BLaER1 (cell line): ENCODE measurements at regions not wholly inside any gene's neighbourhood (a gene's known extent, or its start where the extent isn't known, plus 50 kb on each side); places are given as distances from the start of the nearest gene placed in this dataset.

Experiments used
- H3K27ac ChIP-seq: shearing (Covaris generic); formaldehyde crosslinking; 2 replicates; pipeline ENCODE4 v1.8.1; 2022
- H3K27me3 ChIP-seq: shearing (Covaris generic); formaldehyde crosslinking; 2 replicates; pipeline ENCODE4 v1.8.1; 2022
- H3K36me3 ChIP-seq: shearing (Covaris generic); formaldehyde crosslinking; 2 replicates; pipeline ENCODE4 v1.8.1; 2022
- H3K4me1 ChIP-seq: shearing (Covaris generic); formaldehyde crosslinking; 2 replicates; pipeline ENCODE4 v1.8.1; 2022
- H3K4me2 ChIP-seq: shearing (Covaris generic); formaldehyde crosslinking; 2 replicates; pipeline ENCODE4 v1.8.1; 2022
- H3K4me3 ChIP-seq: shearing (Covaris generic); formaldehyde crosslinking; 2 replicates; pipeline ENCODE4 v1.8.1; 2022
- H3K9ac ChIP-seq: shearing (Covaris generic); formaldehyde crosslinking; 2 replicates; pipeline ENCODE4 v1.8.1; 2022
- H3K9me3 ChIP-seq: shearing (Covaris generic); formaldehyde crosslinking; 2 replicates; pipeline ENCODE4 v1.8.1; 2022
- H4K20me1 ChIP-seq: shearing (Covaris generic); formaldehyde crosslinking; 2 replicates; pipeline ENCODE4 v1.8.1; 2022
- Cebpa-rat ChIP-seq: shearing (Covaris generic); IDR thresholded peaks from 2 replicates; pipeline ENCODE4 v1.8.1; 2022

- Histone ChIP-seq H3K27ac (no peak overlapping the region), H3K36me3 (no peaks in the 10 kb centered on the region), H3K4me1 (no peaks in the 10 kb centered on the region), H3K4me2 (no peak overlapping the region), H3K4me3 (no peak overlapping the region), H4K20me1 (no peaks in the 10 kb centered on the region), H3K27me3 (no peaks in the 10 kb centered on the region), H3K9ac (no peak overlapping the region), H3K9me3 (peaks cover 14% of the 10 kb centered on the region)
- TF ChIP-seq Cebpa-rat, result no peak
Observed at GRCh38 chr13:97079726-97080125, 85.5 kb upstream of the OXGR1 start.

DNA sequence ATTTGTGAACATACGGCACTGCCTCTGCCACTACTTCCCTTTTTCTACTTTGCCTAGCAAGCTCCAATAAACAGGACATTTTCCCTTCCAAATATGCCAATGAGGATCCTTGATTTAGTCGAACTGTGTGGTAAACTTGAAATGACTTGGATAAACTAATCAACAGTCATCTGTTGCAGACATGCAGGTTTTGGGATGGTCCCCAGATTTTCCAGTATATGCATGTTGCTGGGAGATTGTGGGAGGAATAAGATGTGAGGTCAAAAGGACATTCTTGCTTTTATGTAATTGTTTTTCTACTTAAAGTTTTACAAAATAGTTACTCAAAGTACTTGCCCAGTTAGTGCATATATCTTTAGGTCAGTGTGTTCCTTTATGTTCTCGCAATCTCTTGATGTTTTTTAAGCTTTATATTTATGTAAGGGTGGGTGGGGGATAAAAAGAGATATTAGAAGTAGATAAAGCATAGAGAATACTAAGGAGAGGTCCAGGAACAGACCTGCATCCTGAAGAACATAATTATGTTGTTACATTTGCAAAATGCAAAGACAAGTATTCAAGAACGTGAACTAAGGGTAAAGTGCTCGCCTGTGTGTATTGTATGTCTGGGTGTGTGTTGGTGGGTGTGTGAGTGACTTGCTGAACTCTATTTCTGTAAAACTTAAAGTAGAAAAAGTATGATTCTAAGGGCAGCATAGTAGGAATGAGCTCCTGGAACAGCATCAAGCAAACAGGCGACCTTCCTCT, 88.4 kb upstream of the OXGR1 start:
- peaks cover 3% of the 10 kb centered on the region; the same call in 1 of the 2 replicates for H3K9me3 ChIP-seq
- no peak overlapping the region for H3K9ac ChIP-seq
- TF ChIP-seq Cebpa-rat, result no peak

GRCh38 chr13:97091196-97091595, 96.9 kb upstream of the OXGR1 start:
- Histone ChIP-seq H3K36me3 (no peaks in the 10 kb centered on the region), H3K4me2 (no peak overlapping the region), H3K9me3 (peaks cover 4% of the 10 kb centered on the region; the same call in 1 of the 2 replicates), H3K27me3 (no peaks in the 10 kb centered on the region), H3K4me3 (no peak overlapping the region), H3K9ac (no peak overlapping the region), H4K20me1 (no peaks in the 10 kb centered on the region), H3K4me1 (no peaks in the 10 kb centered on the region), H3K27ac (no peak overlapping the region)
- no peak for TF ChIP-seq Cebpa-rat

More for the DNA sequence above, 88.4 kb upstream of the OXGR1 start:
- no peaks in the 10 kb centered on the region for H3K27me3 ChIP-seq
- H3K4me3 ChIP-seq, result no peak overlapping the region
- no peaks in the 10 kb centered on the region for H3K36me3 ChIP-seq
- no peak overlapping the region for H3K27ac ChIP-seq
- H3K4me1 ChIP-seq, result no peaks in the 10 kb centered on the region
- no peak overlapping the region for H3K4me2 ChIP-seq
- H4K20me1 ChIP-seq, result no peaks in the 10 kb centered on the region

DNA sequence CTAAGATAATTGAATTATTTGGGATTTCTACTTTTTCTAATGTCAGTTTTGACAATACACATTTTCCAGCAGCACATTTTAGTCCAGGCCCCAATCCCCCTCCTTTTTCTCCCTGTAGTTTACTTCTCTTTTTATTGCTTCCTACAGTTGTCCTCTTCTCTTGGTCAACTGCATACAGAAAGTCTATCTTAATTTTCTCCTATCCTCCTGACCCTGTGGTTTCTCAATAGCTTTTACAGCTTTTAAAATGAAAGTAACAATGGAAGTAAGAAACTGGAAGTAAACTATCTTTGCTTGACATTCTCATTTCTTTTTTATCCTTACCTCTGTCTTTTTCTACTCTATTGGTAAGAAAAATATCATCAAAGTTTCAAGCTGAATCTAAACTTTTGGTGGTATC, 106.5 kb upstream of the OXGR1 start:
- H3K27ac ChIP-seq, result no peak overlapping the region
- no peak overlapping the region for H3K4me2 ChIP-seq
- no peak overlapping the region for H3K4me3 ChIP-seq
- no peaks in the 10 kb centered on the region for H3K4me1 ChIP-seq
- H3K9ac ChIP-seq, result no peak overlapping the region
- TF ChIP-seq Cebpa-rat, result no peak
- no peaks in the 10 kb centered on the region for H4K20me1 ChIP-seq
- H3K9me3 ChIP-seq, result no peaks in the 10 kb centered on the region
- H3K36me3 ChIP-seq, result no peaks in the 10 kb centered on the region
- H3K27me3 ChIP-seq, result no peaks in the 10 kb centered on the region

DNA sequence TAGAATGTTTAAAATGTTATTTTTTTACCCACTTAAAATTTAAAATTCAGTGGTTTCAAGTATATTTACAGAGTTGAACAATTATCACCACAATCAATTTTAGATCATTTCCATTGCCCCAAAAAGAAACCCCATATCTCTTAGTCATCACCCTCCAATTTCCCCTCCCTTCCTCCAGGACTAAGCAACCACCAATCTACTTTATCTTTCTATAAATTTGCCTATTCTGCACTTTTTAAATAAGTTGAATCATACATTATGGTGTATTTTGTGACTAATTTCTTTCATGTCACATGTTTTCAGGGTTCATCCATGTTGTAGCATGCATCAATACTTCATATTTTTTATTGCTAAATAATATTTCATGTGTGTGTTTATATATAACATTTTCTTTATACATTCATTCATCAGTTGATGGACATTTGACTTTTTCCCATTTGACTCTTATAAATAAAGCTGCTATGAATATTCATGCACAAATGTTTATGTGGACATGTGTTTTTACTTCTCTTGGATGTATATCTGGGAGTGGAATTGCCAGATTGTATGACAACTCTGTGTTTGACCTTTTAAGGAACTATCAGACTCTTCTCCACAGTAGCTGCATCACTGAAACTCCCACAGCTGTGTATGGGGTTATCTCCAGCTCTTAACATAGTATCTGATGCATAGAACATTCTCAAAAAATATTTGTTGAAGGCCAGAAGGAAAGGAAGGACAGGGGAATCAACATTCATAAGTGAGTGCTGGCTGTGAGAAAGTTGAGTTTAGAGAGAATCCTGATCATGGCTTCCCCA, 107.8 kb upstream of the OXGR1 start:
- Histone ChIP-seq H3K9ac (no peak overlapping the region), H3K4me3 (no peak overlapping the region), H3K27ac (no peak overlapping the region), H3K4me2 (no peak overlapping the region), H3K9me3 (no peaks in the 10 kb centered on the region), H3K36me3 (no peaks in the 10 kb centered on the region), H3K4me1 (no peaks in the 10 kb centered on the region), H3K27me3 (no peaks in the 10 kb centered on the region), H4K20me1 (no peaks in the 10 kb centered on the region)
- TF ChIP-seq Cebpa-rat, result no peak

- Histone ChIP-seq H4K20me1 (no peaks in the 10 kb centered on the region), H3K4me2 (no peak overlapping the region), H3K27ac (no peak overlapping the region), H3K4me3 (no peak overlapping the region), H3K9me3 (no peaks in the 10 kb centered on the region), H3K4me1 (peaks cover 6% of the 10 kb centered on the region), H3K36me3 (no peaks in the 10 kb centered on the region), H3K9ac (no peak overlapping the region), H3K27me3 (no peaks in the 10 kb centered on the region)
- TF ChIP-seq Cebpa-rat, result no peak
Observed at GRCh38 chr13:97106323-97106722, 112.0 kb upstream of the OXGR1 start.

DNA sequence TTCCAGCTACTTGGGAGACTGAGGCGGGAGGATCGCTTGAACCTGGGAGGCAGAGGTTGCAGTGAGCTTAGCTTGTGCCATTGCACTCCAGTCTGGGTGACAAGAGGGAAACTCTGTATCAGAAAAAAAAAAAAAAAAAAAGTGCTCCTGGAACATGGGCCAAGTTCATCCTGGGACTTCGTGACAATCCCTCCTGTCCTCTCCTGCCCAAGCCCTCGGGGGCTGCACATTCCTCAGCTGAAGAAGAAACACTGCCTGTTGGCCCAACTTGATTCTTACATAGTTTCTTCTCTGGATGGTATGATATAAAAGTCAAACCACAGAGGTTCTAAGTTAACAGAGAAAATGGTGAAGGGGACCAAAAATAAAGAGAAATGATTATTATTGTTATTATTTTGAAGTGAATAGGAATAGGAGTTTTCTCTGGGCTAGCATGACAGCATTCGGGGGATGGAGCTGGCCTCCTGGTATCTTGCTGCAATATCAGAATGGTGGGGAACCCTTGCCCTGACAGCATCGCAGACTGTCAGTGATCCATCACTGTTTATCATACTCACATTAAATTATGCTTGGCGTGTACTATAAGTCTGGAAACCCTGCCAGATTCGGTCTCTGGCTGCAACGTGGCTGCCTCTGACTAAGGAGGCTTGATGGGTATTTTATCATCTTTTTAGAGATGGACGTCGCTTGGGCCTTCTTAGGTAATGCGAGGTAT, 113.7 kb upstream of the OXGR1 start:
- H3K9me3 ChIP-seq, result no peaks in the 10 kb centered on the region
- H4K20me1 ChIP-seq, result no peaks in the 10 kb centered on the region
- H3K9ac ChIP-seq, result no peak overlapping the region
- H3K4me1 ChIP-seq, result peaks cover 6% of the 10 kb centered on the region
- H3K36me3 ChIP-seq, result no peaks in the 10 kb centered on the region
- H3K4me2 ChIP-seq, result no peak overlapping the region
- no peak overlapping the region for H3K4me3 ChIP-seq
- H3K27ac ChIP-seq, result no peak overlapping the region
- TF ChIP-seq Cebpa-rat, result no peak
- no peaks in the 10 kb centered on the region for H3K27me3 ChIP-seq

DNA sequence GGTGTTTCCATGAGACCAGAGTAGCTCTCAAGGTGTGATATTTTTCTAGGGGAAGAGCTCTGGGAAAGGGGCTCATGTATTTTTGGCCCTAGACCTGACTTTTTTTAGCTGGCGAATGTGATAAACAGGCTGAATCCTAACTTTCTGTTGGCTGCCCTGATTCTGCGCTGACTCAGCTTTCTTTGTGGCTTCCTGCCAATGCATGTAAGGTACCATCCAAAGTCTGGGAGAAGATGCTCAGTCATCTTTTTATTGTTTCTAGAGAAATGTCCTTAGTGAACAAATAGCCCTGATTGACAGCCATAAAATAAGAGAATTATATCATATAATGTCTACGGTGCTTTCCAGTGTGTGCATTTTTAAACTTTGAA, 113.6 kb upstream of the MBNL2 start:
- no peaks in the 10 kb centered on the region for H3K36me3 ChIP-seq
- H4K20me1 ChIP-seq, result no peaks in the 10 kb centered on the region
- H3K9ac ChIP-seq, result no peak overlapping the region
- H3K27ac ChIP-seq, result no peak overlapping the region
- H3K4me1 ChIP-seq, result peaks cover 6% of the 10 kb centered on the region
- no peak for TF ChIP-seq Cebpa-rat
- no peak overlapping the region for H3K4me2 ChIP-seq
- no peaks in the 10 kb centered on the region for H3K27me3 ChIP-seq
- H3K4me3 ChIP-seq, result no peak overlapping the region
- H3K9me3 ChIP-seq, result no peaks in the 10 kb centered on the region

DNA sequence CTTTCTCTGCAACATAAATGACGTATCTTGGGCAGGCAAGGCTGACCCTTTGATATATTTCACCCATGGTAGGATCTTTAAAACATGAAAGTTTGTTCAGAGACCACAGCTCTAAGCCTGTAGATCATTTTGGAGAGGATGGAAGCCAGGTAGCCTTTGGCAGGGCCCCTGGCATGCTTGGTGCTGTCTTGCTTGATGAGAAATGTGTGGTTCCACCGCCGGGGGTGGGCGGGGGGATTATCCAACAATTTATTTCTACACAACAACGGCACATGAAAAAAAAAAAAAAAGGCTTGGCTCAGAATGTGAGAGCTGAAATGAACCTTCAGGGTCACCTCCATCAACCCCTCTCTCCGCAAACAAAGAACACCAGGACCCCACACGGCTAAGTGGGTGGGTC, 112.9 kb upstream of the MBNL2 start:
- H3K9me3 ChIP-seq, result no peaks in the 10 kb centered on the region
- H3K4me3 ChIP-seq, result no peak overlapping the region
- H3K36me3 ChIP-seq, result no peaks in the 10 kb centered on the region
- H4K20me1 ChIP-seq, result no peaks in the 10 kb centered on the region
- peak overlapping the region; percentile 52 for H3K4me2 ChIP-seq
- no peaks in the 10 kb centered on the region for H3K27me3 ChIP-seq
- no peak for TF ChIP-seq Cebpa-rat
- peaks cover 6% of the 10 kb centered on the region for H3K4me1 ChIP-seq
- no peak overlapping the region for H3K9ac ChIP-seq
- H3K27ac ChIP-seq, result no peak overlapping the region
